DOHH2 (cell line): ENCODE measurements at regions not wholly inside any gene's neighbourhood (a gene's known extent, or its start where the extent isn't known, plus 50 kb on each side); places are given as distances from the start of the nearest gene placed in this dataset.

Experiments used
- EZH2phosphoT487 ChIP-seq: fragments of 200-600 bp; sonication (generic); IDR thresholded peaks from 2 replicates; pipeline ENCODE4 v1.6.1; 2017; ENCODE audit warnings: borderline replicate concordance, mild to moderate bottlenecking, antibody characterized with exemption, low read length, moderate library complexity, mixed read lengths
- TF ChIP-seq, protein P1 (sequence below): fragments of 200-600 bp; sonication (generic); IDR thresholded peaks from one replicate; pipeline ENCODE4 v1.5.1; 2014; ENCODE audit warnings: antibody characterized with exemption, mild to moderate bottlenecking, low read depth, low read length; ENCODE audit not compliant: poor library complexity, severe bottlenecking

DNA sequence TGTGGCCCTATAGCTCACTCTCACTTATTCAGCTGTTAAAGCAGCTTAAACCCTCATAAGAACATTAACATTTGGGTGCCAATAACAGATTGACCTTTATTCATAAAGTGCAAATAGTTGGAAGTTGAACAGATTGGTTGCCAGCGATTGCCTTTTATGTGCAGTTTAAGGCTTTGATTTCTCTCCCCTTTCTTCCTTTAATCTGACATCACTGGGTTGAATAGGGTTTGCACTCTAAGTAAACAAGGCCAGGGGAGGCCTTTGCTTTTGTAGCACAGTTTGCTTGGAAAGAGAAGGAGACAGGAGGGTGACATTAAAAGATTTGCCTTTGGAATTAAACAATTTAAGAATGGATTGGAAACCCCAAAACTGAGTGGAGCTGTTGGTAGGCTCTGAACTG lies 114.3 kb downstream of the NKX6-1 start:
- TF ChIP-seq EZH2phosphoT487 = no peak
- TF ChIP-seq, protein P1, sequence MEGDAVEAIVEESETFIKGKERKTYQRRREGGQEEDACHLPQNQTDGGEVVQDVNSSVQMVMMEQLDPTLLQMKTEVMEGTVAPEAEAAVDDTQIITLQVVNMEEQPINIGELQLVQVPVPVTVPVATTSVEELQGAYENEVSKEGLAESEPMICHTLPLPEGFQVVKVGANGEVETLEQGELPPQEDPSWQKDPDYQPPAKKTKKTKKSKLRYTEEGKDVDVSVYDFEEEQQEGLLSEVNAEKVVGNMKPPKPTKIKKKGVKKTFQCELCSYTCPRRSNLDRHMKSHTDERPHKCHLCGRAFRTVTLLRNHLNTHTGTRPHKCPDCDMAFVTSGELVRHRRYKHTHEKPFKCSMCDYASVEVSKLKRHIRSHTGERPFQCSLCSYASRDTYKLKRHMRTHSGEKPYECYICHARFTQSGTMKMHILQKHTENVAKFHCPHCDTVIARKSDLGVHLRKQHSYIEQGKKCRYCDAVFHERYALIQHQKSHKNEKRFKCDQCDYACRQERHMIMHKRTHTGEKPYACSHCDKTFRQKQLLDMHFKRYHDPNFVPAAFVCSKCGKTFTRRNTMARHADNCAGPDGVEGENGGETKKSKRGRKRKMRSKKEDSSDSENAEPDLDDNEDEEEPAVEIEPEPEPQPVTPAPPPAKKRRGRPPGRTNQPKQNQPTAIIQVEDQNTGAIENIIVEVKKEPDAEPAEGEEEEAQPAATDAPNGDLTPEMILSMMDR = no peak
